GM21723 (cell line): ENCODE measurements at regions not wholly inside any gene's neighbourhood (a gene's known extent, or its start where the extent isn't known, plus 50 kb on each side); places are given as distances from the start of the nearest gene placed in this dataset.

ENCODE experiments used
- ATAC-seq: cut with Tn5 transposase; IDR thresholded peaks from one replicate; pipeline ENCODE4 v1.9.1; 2021; ENCODE audit warnings: mild to moderate bottlenecking, moderate library complexity; ENCODE audit not compliant: unreplicated experiment

GRCh38 chr20:57801581-57801980, 91.8 kb upstream of the PMEPA1 start:
- no peak for ATAC-seq

DNA sequence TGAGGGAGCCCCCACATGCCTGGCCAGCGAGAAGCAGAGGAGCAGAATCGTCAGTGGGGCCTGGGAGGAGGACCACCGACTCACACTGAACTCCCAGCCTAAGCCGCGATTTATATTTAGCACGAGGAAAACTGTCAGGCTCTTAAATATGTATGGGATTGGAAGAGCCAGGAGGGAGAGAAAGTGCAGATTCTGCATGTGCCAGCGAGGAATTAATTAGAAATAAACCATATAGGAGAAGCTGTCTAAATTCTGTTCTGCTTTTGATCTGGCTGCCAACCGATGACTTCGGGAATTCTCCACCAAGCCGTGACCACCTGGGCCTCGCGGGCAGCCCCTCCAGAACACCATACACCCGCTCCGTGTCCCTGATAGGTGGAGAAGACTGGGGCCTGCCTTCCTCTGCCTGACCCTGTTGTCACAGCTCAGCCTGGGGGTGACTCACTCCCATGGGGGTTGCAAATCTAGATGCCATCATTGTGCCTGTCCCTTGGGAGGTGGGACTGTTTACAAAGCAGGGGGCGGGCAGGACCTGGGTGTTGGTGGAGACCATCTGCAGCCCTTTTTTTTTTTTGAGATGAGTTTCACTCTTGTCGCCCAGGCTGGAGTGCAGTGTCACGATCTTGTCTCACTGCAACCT, 91.1 kb upstream of the PMEPA1 start:
- ATAC-seq = no peak

- ATAC-seq = no peak
Measured at GRCh38 chr20:57797401-57797800, 87.6 kb upstream of the PMEPA1 start.

DNA sequence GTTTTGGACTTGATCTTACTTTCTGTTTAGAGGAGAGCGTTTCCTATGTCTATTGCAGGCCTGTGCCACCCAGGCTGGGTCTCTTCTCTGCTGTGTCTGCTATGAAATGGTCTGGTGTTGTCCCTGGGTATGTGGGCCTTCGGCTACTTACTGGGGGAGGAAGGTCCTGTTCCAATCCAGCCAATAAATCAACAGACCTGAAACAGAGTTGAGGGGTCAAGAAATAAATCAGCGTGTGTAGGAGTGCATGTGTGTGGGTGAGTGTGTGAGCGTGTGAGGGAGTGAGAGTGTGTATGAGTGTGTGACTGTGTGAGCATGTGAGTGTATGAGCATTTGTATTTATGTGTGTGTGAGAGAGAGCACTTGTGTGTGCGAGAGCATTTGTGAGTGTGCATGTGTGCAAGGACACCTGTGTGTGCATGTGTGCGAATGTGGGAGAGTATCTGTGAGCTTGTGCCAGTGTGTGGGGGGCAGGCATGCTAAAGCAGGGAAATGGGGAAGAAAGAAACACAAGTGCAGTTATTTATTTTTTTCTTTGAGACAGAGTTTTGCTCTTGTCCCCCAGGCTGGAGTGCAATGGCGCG, 86.3 kb upstream of the PMEPA1 start:
- ATAC-seq = no peak

GRCh38 chr20:57795342-57795697, 85.5 kb upstream of the PMEPA1 start:
- no peak for ATAC-seq

GRCh38 chr20:57794600-57795341, 85.0 kb upstream of the PMEPA1 start:
- no peak for ATAC-seq

DNA sequence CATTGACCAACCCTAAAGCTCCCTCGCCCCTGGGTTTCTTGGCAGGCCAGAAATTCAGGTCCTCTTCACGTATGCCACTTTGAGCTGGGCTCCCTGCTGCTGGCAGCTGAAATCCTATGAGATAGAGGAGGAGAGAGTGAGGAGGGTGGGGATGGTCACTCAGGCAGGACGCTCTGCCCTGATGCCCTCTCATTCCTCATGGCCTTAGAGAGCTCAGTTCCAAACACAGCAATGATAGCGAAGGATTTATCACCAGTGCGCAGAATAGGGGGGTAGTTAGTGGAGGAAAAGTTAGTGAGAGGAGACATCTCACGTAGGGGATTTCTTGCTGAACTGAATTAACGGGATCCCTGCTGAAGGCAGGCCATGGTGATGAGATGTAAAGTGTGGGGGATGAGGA, 84.2 kb upstream of the PMEPA1 start:
- no peak for ATAC-seq

GRCh38 chr20:57793421-57793820, 83.6 kb upstream of the PMEPA1 start:
- ATAC-seq = no peak

GRCh38 chr20:57792386-57793080, 82.7 kb upstream of the PMEPA1 start:
- ATAC-seq = no peak

GRCh38 chr20:57791966-57792365, 82.2 kb upstream of the PMEPA1 start:
- no peak for ATAC-seq

- no peak for ATAC-seq
Measured at GRCh38 chr20:57791178-57791962, 81.6 kb upstream of the PMEPA1 start.

DNA sequence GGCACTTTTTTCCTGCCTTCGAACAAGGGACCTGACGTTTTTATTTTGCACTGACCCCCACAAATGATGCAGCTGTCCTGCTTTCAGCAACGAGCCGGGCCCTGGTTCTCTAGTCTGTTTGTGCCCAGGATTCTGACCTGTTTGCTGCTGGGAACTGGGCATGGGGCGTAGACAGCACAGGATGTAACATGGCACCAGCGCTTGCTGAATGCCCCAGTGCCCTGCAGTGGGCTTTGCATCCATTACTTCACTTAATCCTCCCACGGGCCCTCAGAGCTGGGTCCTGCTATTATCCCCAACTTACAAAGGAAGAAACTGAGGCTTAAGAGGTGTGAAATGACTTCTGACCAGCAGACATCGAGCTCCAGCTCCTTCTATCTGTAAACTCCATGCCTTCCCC, 80.4 kb upstream of the PMEPA1 start:
- ATAC-seq = no peak

GRCh38 chr20:57788936-57789613, 79.3 kb upstream of the PMEPA1 start:
- ATAC-seq = no peak

GRCh38 chr20:57787990-57788781, 78.4 kb upstream of the PMEPA1 start:
- no peak for ATAC-seq

DNA sequence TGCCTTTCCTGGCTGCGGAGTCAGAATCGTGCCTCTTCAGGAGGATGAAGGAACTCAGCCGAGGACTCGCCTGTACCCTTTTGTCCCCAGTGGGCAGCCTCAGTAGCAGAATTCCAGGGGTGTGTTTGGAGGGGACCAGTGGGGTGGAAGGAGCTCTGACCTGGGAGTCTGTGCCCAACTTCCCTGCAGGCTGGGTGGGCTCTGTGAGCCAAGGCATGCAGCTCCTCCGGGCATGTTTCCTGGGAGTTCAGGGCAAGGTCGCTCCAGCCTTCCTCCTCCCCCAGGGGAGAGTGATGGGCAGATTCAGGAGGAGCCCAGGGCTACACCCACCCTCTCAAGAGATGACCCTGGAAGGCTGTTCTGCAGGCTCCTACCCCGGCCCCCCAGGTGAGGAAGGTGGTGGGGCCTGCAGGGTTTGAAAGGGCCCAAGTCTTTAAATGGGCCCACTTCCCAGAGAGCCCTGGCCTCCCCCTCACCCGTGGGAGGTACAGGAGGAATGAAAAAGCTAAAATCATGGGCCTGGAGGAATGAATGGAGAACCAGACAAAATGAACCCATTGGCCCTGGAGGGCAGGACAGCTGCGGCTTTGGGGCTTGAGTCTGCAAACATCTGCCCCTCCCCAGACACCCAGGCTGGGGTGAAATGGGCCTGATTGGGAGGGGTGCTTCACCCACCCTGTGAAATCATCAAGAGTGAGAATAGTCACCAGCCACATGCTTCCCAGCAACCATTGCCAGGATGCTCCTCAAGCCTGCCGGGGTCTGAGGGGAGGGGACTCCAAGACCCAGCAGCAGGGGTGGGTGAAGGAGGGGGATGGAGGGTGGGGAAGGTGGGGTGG, 77.6 kb upstream of the PMEPA1 start:
- no peak for ATAC-seq

GRCh38 chr20:57786304-57786932, 76.6 kb upstream of the PMEPA1 start:
- no peak for ATAC-seq

GRCh38 chr20:57785720-57786119, 75.9 kb upstream of the PMEPA1 start:
- ATAC-seq = no peak

- ATAC-seq = no peak
Measured at GRCh38 chr20:57785061-57785460, 75.2 kb upstream of the PMEPA1 start.
